T47D (cell line): ENCODE measurements at regions not wholly inside any gene's neighbourhood (a gene's known extent, or its start where the extent isn't known, plus 50 kb on each side); places are given as distances from the start of the nearest gene placed in this dataset.

Experiments
- DNase-seq, 2 experiments: peaks; one replicate each; pipeline versions ENCODE4 v3.0.0 to v3.0.0-alpha.2; 2011 to 2012; ENCODE audit warnings: low read depth in 1 of 2, low spot score in 1 of 2
- JUND ChIP-seq: IDR thresholded peaks from 2 replicates; pipeline ENCODE4 v1.6.1; 2012; ENCODE audit warnings: low read depth
- in situ Hi-C: cut with HindIII; loops from 2 replicates; pipeline ENCODE4 v1.10.0; 2016; ENCODE audit warnings: low sequenced_read_pairs, low pct_unique_long_range_greater_than_20kb

- no peak for DNase-seq
- in situ Hi-C loops: no loop called here
- no peak for TF ChIP-seq JUND
Measured at GRCh38 chr4:37001688-37002436, 242.7 kb upstream of the NWD2 start.

GRCh38 chr4:37002625-37003024 is 241.9 kb upstream of the NWD2 start:
- DNase-seq: no peak
- TF ChIP-seq JUND: no peak
- in situ Hi-C loops: no loop called here

DNA sequence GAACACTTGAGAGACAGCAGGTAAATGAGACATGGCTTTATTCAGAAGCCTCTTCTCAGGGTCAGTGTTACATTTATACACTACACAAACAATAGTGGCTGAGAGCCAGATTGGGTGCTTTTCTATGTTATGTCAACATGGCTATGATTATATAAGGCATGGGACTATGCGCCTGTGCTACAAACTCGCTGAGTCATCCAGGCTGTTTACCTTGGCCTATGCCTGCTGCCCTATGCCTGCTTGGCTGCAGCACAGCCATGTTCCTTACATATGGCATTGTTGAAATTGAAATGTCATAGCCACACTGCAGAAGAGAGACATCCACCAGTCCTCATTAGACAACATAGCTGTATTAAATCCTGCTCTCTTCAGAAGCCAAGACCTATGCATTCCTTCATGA is 236.3 kb upstream of the NWD2 start:
- in situ Hi-C loops: no loop called here
- no peak for TF ChIP-seq JUND
- DNase-seq: peak; percentile 21 to 86

DNA sequence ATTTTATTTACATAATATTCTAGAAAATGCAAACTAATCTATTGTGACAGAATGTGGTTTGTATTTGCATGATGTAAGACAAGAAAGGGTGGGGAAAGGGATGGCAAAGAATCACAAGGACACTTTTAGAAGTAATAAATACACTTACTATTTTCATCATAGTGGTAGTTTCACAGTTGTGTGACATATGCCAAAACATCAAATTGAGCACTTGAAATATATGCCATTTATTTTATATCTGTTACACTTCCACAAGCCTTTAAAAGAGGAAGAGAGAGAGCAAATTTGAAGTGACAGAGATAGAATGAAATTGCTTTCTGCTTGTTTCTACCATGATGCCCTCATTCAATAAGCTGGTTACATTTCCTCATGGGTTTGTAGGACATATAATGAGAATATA is 230.0 kb upstream of the NWD2 start:
- TF ChIP-seq JUND: no peak
- in situ Hi-C loops: no loop called here
- no peak for DNase-seq

GRCh38 chr4:37015391-37015790 is 229.2 kb upstream of the NWD2 start:
- DNase-seq: no peak
- in situ Hi-C loops: no loop called here
- no peak for TF ChIP-seq JUND

GRCh38 chr4:37023504-37023903 is 221.0 kb upstream of the NWD2 start:
- DNase-seq: no peak
- in situ Hi-C loops: no loop called here
- TF ChIP-seq JUND: no peak

DNA sequence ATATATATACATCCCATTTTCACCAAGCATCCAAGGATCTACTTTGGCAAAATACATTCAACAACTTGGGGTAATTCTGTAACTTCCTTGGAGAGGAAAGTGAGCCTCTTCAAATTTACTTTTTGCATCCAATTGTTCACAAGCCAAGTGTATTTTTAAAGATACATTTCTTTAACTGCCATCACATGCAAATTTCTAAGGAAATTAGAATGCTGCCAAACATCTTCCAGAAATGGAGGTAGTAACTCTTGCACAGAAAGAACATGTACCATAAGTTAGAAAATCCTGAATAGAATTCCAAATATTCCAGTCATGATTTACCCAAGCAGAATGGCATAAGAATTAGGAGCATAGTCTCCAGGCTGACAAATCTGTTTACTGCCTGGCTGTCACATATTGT is 220.5 kb upstream of the NWD2 start:
- no peak for DNase-seq
- in situ Hi-C loops: no loop called here
- TF ChIP-seq JUND: no peak

DNA sequence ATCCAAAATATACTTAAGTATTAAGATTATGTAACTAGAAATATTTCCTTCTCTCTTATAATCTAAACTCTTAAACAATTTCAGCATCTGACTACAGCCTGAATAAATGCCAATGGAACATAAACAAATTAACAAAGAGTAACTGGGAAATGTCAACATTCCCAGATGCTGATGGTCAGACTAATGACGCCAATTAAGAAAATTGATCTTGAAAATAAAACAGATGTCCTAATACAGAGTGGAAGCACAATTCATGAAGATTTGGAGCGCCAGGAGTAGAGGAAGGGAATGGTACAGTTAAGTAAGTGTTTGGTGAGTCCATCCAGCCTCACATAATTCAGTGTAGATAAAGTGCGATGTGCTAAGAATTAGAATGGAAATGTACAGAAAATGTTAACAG is 203.7 kb upstream of the NWD2 start:
- in situ Hi-C loops: no loop called here
- DNase-seq: no peak
- TF ChIP-seq JUND: no peak

- no peak for TF ChIP-seq JUND
- DNase-seq: no peak
- in situ Hi-C loops: no loop called here
Measured at GRCh38 chr4:37043342-37043741, 201.2 kb upstream of the NWD2 start.

- in situ Hi-C loops: no loop called here
- TF ChIP-seq JUND: no peak
Measured at GRCh38 chr4:37051111-37051510, 193.4 kb upstream of the NWD2 start.

GRCh38 chr4:37051866-37052265 is 192.7 kb upstream of the NWD2 start:
- in situ Hi-C loops: no loop called here
- no peak for DNase-seq
- no peak for TF ChIP-seq JUND

More at GRCh38 chr4:37051111-37051510, 193.4 kb upstream of the NWD2 start:
- DNase-seq: no peak

DNA sequence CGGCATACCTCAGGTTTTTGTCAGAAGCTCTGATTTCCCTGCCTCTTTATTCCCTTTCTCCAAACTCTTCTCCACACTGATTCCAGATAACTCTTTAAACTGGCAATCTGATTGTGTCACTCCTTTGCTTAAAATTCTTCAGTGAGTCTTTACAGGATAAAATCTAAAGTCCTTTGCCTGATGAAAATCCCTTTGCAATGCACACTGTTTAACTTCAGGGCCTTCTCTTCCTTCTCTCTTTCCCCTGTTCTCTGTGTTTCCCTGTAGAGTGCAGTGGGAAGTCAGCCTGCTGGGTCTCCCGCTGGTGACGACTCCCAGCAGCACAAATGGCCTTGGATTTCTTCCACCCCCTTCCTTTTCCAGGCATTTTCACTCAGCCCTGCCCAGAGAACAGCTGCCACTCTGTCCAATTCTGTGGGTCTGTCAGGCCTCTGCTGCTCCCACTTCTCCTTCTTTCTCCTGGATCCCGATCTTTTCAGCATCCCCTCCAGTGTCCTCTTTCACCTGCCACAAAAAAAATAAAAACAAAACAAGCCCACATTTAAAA is 189.9 kb upstream of the NWD2 start:
- in situ Hi-C loops: no loop called here
- no peak for DNase-seq
- TF ChIP-seq JUND: no peak

GRCh38 chr4:37058826-37059225 is 185.7 kb upstream of the NWD2 start:
- in situ Hi-C loops: no loop called here
- TF ChIP-seq JUND: no peak
- no peak for DNase-seq

DNA sequence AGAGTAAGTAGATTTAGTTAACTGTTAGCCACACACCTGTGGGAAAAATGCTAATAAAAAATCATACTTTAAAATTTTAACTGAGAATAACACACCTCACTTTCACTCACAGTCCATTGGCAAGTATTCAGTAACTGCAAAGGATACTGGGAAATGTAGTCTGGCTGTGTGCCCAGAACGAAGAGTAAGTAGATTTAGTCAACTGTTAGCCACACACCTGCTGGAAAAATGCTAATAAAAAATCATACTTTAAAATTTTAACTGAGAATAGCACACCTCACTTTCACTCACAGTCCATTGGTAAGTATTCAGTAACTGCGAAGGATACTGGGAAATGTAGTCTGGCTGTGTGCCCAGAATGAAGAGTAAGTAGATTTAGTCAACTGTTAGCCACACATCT is 178.4 kb upstream of the NWD2 start:
- TF ChIP-seq JUND: no peak
- peak in 1 of 2 experiments; percentile 11 for DNase-seq
- in situ Hi-C loops: no loop called here
